ENCODE measurements at regions not wholly inside any gene's neighbourhood (a gene's known extent, or its start where the extent isn't known, plus 50 kb on each side); places are given as distances from the start of the nearest gene placed in this dataset.

- H4K20me1 ChIP-seq (ENCODE audit: insufficient read depth, poor library complexity, severe bottlenecking) = no peaks in the 10 kb centered on the region
- TF ChIP-seq EZH2phosphoT487 (IDR thresholded peaks at IDR 0.05; ENCODE audit: low read depth, severe bottlenecking, unreplicated experiment) (no peak), EZH2 (IDR thresholded peaks at IDR 0.05; ENCODE audit: borderline replicate concordance) (no peak), CTCF (IDR thresholded peaks at IDR 0.05; ENCODE audit: poor library complexity) (no peak)
- H3K27ac ChIP-seq = no peak overlapping the region
- H3K36me3 ChIP-seq (replicated peaks; ENCODE audit: insufficient read depth, low read depth) = no peaks in the 10 kb centered on the region
- H3K9me2 ChIP-seq (replicated peaks; ENCODE audit: insufficient read depth) = no peaks in the 10 kb centered on the region
- H2AFZ ChIP-seq = no peak overlapping the region
- H3K4me1 ChIP-seq (ENCODE audit: insufficient read depth) = no peaks in the 10 kb centered on the region
- H3K4me2 ChIP-seq = no peak overlapping the region
- H3K27me3 ChIP-seq = no peaks in the 10 kb centered on the region
- DNase-seq (ENCODE audit: low spot score) = no peak
- WGBS (ENCODE audit: low lambda C conversion rate, missing lambda C conversion rate) = 91% methylated on average over 2 of the region's 2 CpGs
- no peak overlapping the region for H3K4me3 ChIP-seq
- H3K9me3 ChIP-seq (ENCODE audit: low read depth) = no peaks in the 10 kb centered on the region
- no peaks in the 10 kb centered on the region for H3K79me2 ChIP-seq
Measured at GRCh38 chr13:54379461-54379860, 1350.8 kb downstream of the OLFM4 start.

GRCh38 chr13:54383604-54384003 is 1355.0 kb downstream of the OLFM4 start:
- 70% methylated on average over 2 of the region's 2 CpGs for WGBS (ENCODE audit: low lambda C conversion rate, missing lambda C conversion rate)
- DNase-seq (ENCODE audit: low spot score) = no peak
- Histone ChIP-seq H3K4me2 (no peak overlapping the region), H3K4me3 (no peak overlapping the region), H4K20me1 (ENCODE audit: insufficient read depth, poor library complexity, severe bottlenecking) (no peaks in the 10 kb centered on the region), H3K4me1 (ENCODE audit: insufficient read depth) (no peaks in the 10 kb centered on the region), H3K27ac (no peak overlapping the region), H2AFZ (no peak overlapping the region), H3K36me3 (replicated peaks; ENCODE audit: insufficient read depth, low read depth) (no peaks in the 10 kb centered on the region), H3K9me2 (replicated peaks; ENCODE audit: insufficient read depth) (no peaks in the 10 kb centered on the region), H3K27me3 (no peaks in the 10 kb centered on the region), H3K9me3 (ENCODE audit: low read depth) (no peaks in the 10 kb centered on the region), H3K79me2 (no peaks in the 10 kb centered on the region)
- TF ChIP-seq CTCF (IDR thresholded peaks at IDR 0.05; ENCODE audit: poor library complexity) = no peak
- no peak for TF ChIP-seq EZH2 (IDR thresholded peaks at IDR 0.05; ENCODE audit: borderline replicate concordance)
- no peak for TF ChIP-seq EZH2phosphoT487 (IDR thresholded peaks at IDR 0.05; ENCODE audit: low read depth, severe bottlenecking, unreplicated experiment)

DNA sequence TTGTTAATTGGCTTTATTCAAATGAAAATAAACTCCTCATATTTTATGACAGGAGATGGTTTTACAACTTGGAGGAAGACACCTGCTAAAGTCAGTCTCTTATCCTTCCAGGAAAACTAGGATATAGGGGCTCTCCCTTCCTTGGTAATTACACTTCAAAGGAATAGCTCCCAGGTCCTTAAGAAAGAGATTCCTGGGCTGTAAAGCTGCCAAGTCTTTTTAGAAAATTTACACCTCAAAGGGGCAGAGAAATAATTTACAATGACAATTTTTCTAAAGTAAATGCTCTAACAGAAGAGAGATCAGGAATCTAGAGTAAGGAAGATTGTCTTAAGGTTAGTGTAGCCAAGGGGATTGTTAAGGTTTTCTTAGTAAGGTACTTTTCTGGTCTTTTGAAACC is 1359.0 kb downstream of the OLFM4 start:
- TF ChIP-seq EZH2 (IDR thresholded peaks at IDR 0.05; ENCODE audit: borderline replicate concordance) (no peak), CTCF (IDR thresholded peaks at IDR 0.05; ENCODE audit: poor library complexity) (no peak), EZH2phosphoT487 (IDR thresholded peaks at IDR 0.05; ENCODE audit: low read depth, severe bottlenecking, unreplicated experiment) (no peak)
- no peaks in the 10 kb centered on the region for H3K36me3 ChIP-seq (replicated peaks; ENCODE audit: insufficient read depth, low read depth)
- no peaks in the 10 kb centered on the region for H4K20me1 ChIP-seq (ENCODE audit: insufficient read depth, poor library complexity, severe bottlenecking)
- H3K9me3 ChIP-seq (ENCODE audit: low read depth) = no peaks in the 10 kb centered on the region
- H3K27ac ChIP-seq = no peak overlapping the region
- no peaks in the 10 kb centered on the region for H3K4me1 ChIP-seq (ENCODE audit: insufficient read depth)
- H3K27me3 ChIP-seq = no peaks in the 10 kb centered on the region
- no peak overlapping the region for H2AFZ ChIP-seq
- no peaks in the 10 kb centered on the region for H3K79me2 ChIP-seq
- H3K4me3 ChIP-seq = no peak overlapping the region
- H3K9me2 ChIP-seq (replicated peaks; ENCODE audit: insufficient read depth) = no peaks in the 10 kb centered on the region
- no peak for DNase-seq (ENCODE audit: low spot score)
- H3K4me2 ChIP-seq = no peak overlapping the region

DNA sequence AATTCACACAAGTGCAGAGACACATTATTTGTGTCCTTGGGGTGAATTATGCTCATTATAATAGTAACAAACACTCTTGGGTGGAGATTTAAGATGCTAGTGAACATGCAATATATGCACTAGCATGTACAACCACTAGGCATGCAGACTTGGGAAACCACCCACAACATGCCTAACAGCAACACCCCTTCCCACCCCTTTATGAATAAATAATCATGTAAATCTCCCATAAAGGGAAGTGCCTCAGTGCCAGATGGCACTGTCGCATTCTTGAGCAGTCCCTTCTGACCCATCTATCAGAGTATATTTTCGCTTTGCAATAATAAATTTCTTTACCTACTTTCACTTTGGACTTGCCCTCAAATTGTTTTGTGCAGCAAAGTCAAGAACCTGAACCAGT is 1362.2 kb downstream of the OLFM4 start:
- no peak overlapping the region for H3K4me2 ChIP-seq

More for the DNA sequence above, 1362.2 kb downstream of the OLFM4 start:
- no peaks in the 10 kb centered on the region for H3K27me3 ChIP-seq
- H3K27ac ChIP-seq = no peak overlapping the region
- DNase-seq (ENCODE audit: low spot score) = no peak
- TF ChIP-seq EZH2 (IDR thresholded peaks at IDR 0.05; ENCODE audit: borderline replicate concordance) (no peak), EZH2phosphoT487 (IDR thresholded peaks at IDR 0.05; ENCODE audit: low read depth, severe bottlenecking, unreplicated experiment) (no peak), CTCF (IDR thresholded peaks at IDR 0.05; ENCODE audit: poor library complexity) (no peak)
- 98% methylated on average over 2 of the region's 2 CpGs for WGBS (ENCODE audit: low lambda C conversion rate, missing lambda C conversion rate)
- H3K9me2 ChIP-seq (replicated peaks; ENCODE audit: insufficient read depth) = no peaks in the 10 kb centered on the region
- no peaks in the 10 kb centered on the region for H4K20me1 ChIP-seq (ENCODE audit: insufficient read depth, poor library complexity, severe bottlenecking)
- no peaks in the 10 kb centered on the region for H3K36me3 ChIP-seq (replicated peaks; ENCODE audit: insufficient read depth, low read depth)
- H3K4me1 ChIP-seq (ENCODE audit: insufficient read depth) = no peaks in the 10 kb centered on the region
- H3K9me3 ChIP-seq (ENCODE audit: low read depth) = no peaks in the 10 kb centered on the region
- H3K4me3 ChIP-seq = no peak overlapping the region
- H2AFZ ChIP-seq = no peak overlapping the region
- H3K79me2 ChIP-seq = no peaks in the 10 kb centered on the region

Measured in hepatocyte (in vitro differentiated cells).